SK-N-SH (cell line): ENCODE measurements at regions not wholly inside any gene's neighbourhood (a gene's known extent, or its start where the extent isn't known, plus 50 kb on each side); places are given as distances from the start of the nearest gene placed in this dataset.

Source experiments
- CTCF ChIA-PET: fragments of 300-600, 350-600 bp; formaldehyde crosslinking; extraction: SDS; loops from one replicate; lab custom pipeline; 2021; lab: Yijun Ruan, JAX
- POLR2A ChIA-PET: fragments of 350-600 bp; sonication (Branson Sonifier 250); formaldehyde crosslinking; extraction: SDS; loops from one replicate; lab custom pipeline; 2020; ENCODE audit warnings: antibody characterized with exemption, inconsistent platforms; lab: Yijun Ruan, JAX
- DNase-seq: peaks from one replicate; pipeline ENCODE4 v3.0.0; 2012
- H2AFZ ChIP-seq: fragments of 200-600 bp; sonication (generic); 2 replicates; pipeline ENCODE4 v1.8.1; 2016; ENCODE audit warnings: antibody characterized with exemption, mild to moderate bottlenecking, low read depth
- H3F3A ChIP-seq: fragments of 200-600 bp; sonication (generic); replicated peaks from 2 replicates; pipeline ENCODE3; 2016; ENCODE audit warnings: antibody characterized with exemption, mild to moderate bottlenecking; ENCODE audit not compliant: insufficient read depth
- H3K27ac ChIP-seq, 2 experiments: fragments of 200-500 bp in 1 of 2; fragments of 200-600 bp in 1 of 2; sonication (Bioruptor generic) in 1 of 2; sonication (generic), shearing (Covaris generic) in 1 of 2; 2 replicates each; pipeline versions ENCODE4 v1.5.1 to v1.6.1; 2014 to 2016; ENCODE audit warnings: low read depth in 2 of 2, inconsistent platforms in 1 of 2, low read length in 1 of 2, mild to moderate bottlenecking in 1 of 2, mixed read lengths in 1 of 2
- H3K27me3 ChIP-seq: fragments of 200-600 bp; sonication (generic), shearing (Covaris generic); 2 replicates; pipeline ENCODE4 v1.6.1; 2016; ENCODE audit warnings: mixed run types; ENCODE audit not compliant: insufficient read depth
- H3K36me3 ChIP-seq, 2 experiments: fragments of 200-500 bp in 1 of 2; fragments of 200-600 bp in 1 of 2; sonication (Bioruptor generic) in 1 of 2; sonication (generic) in 1 of 2; replicated peaks in 1 of 2; 2 replicates each; pipeline versions ENCODE3 to v1.5.1; 2014 to 2016; ENCODE audit warnings: low read length in 1 of 2, mild to moderate bottlenecking in 1 of 2; ENCODE audit not compliant: insufficient read depth in 2 of 2, control insufficient read depth in 1 of 2
- H3K4me1 ChIP-seq, 2 experiments: fragments of 200-500 bp in 1 of 2; fragments of 200-600 bp in 1 of 2; sonication (Bioruptor generic) in 1 of 2; sonication (generic), shearing (Covaris generic) in 1 of 2; 2 replicates each; pipeline versions ENCODE4 v1.5.1 to v1.6.1; 2014 to 2016; ENCODE audit warnings: low read depth in 1 of 2, low read length in 1 of 2, mixed run types in 1 of 2; ENCODE audit not compliant: insufficient read depth in 2 of 2, control insufficient read depth in 1 of 2
- H3K4me2 ChIP-seq: fragments of 200-600 bp; sonication (generic), shearing (Covaris generic); 2 replicates; pipeline ENCODE4 v1.6.1; 2017; ENCODE audit warnings: mixed run types
- H3K4me3 ChIP-seq, 2 experiments: fragments of 200-500 bp in 1 of 2; fragments of 200-600 bp in 1 of 2; sonication (Bioruptor generic) in 1 of 2; sonication (generic), shearing (Covaris generic) in 1 of 2; 2 replicates each; pipeline versions ENCODE4 v1.5.1 to v1.8.1; 2014 to 2016; ENCODE audit warnings: low read depth in 2 of 2, inconsistent platforms in 1 of 2, low read length in 1 of 2, mild to moderate bottlenecking in 1 of 2, mixed read lengths in 1 of 2, moderate library complexity in 1 of 2
- H3K79me2 ChIP-seq: fragments of 200-600 bp; sonication (generic); 2 replicates; pipeline ENCODE4 v1.8.1; 2017; ENCODE audit warnings: mild to moderate bottlenecking; ENCODE audit not compliant: insufficient read depth
- H3K9ac ChIP-seq: fragments of 200-600 bp; sonication (generic); 2 replicates; pipeline ENCODE4 v1.6.1; 2017; ENCODE audit warnings: mixed run types
- H3K9me2 ChIP-seq: fragments of 200-600 bp; sonication (generic); 2 replicates; pipeline ENCODE4 v1.6.1; 2017; ENCODE audit warnings: mixed run types
- H3K9me3 ChIP-seq: fragments of 200-600 bp; sonication (generic); 2 replicates; pipeline ENCODE4 v1.6.1; 2017; ENCODE audit warnings: mixed run types, mild to moderate bottlenecking, moderate library complexity
- H4K20me1 ChIP-seq: fragments of 200-600 bp; sonication (generic); 2 replicates; pipeline ENCODE4 v1.6.1; 2017; ENCODE audit warnings: mild to moderate bottlenecking, mixed run types; ENCODE audit not compliant: insufficient read depth
- CHD2 ChIP-seq: fragments of 150-350 bp; IDR thresholded peaks from 2 replicates; pipeline ENCODE4 v1.6.1; 2018; ENCODE audit warnings: low read length; ENCODE audit not compliant: partially characterized antibody
- ELF1 ChIP-seq: IDR thresholded peaks from 2 replicates; pipeline ENCODE4 v1.4.0; 2012
- EP300 ChIP-seq, 2 experiments: IDR thresholded peaks; 2 replicates each; pipeline versions ENCODE4 v1.4.0 to v1.6.1; 2012; ENCODE audit warnings: borderline replicate concordance in 1 of 2, low read depth in 1 of 2, low read length in 1 of 2
- FOXJ3 ChIP-seq: sonication (generic); formaldehyde crosslinking; IDR thresholded peaks from 2 replicates; pipeline ENCODE4 v1.5.1; 2020; ENCODE audit warnings: mild to moderate bottlenecking, missing genetic modification reagents
- FOXM1 ChIP-seq: IDR thresholded peaks from 2 replicates; pipeline ENCODE4 v1.4.0; 2012; ENCODE audit warnings: low read depth, mild to moderate bottlenecking
- GABPA ChIP-seq: IDR thresholded peaks from 2 replicates; pipeline ENCODE4 v1.4.0; 2012; ENCODE audit warnings: low read depth, mild to moderate bottlenecking
- NFIC ChIP-seq: IDR thresholded peaks from 2 replicates; pipeline ENCODE4 v1.4.0; 2012; ENCODE audit warnings: borderline replicate concordance
- SIN3A ChIP-seq: IDR thresholded peaks from 2 replicates; pipeline ENCODE4 v1.6.1; 2012; ENCODE audit warnings: low read depth, mild to moderate bottlenecking, low read length, moderate library complexity, borderline replicate concordance
- SMC3 ChIP-seq: IDR thresholded peaks from 2 replicates; pipeline ENCODE4 v1.6.1; 2012; ENCODE audit warnings: low read depth, low read length, improper control_type of control experiment
- YY1 ChIP-seq: IDR thresholded peaks from 2 replicates; pipeline ENCODE4 v1.4.0; 2012; ENCODE audit warnings: low read depth, mild to moderate bottlenecking
- WGBS: methylation state at CpG from one replicate; pipeline ENCODE4 v1.1.6; 2017; ENCODE audit warnings: low lambda C conversion rate; 5-methylcytosine and 5-hydroxymethylcytosine counted together
- TF ChIP-seq, protein P1 (sequence below): IDR thresholded peaks from 2 replicates; pipeline ENCODE4 v1.4.0; 2012; ENCODE audit warnings: low read depth, borderline replicate concordance
- TF ChIP-seq, protein P2 (sequence below): IDR thresholded peaks from 2 replicates; pipeline ENCODE4 v1.4.0; 2012; ENCODE audit warnings: low read depth, borderline replicate concordance
- TF ChIP-seq, protein P3 (sequence below): IDR thresholded peaks from 2 replicates; pipeline ENCODE4 v1.4.0; 2012; ENCODE audit warnings: low read depth
- TF ChIP-seq, protein P4 (sequence below): IDR thresholded peaks from 2 replicates; pipeline ENCODE4; 2012
- TF ChIP-seq, protein P5 (sequence below): IDR thresholded peaks from 2 replicates; pipeline ENCODE4 v1.6.1; 2012; ENCODE audit warnings: mild to moderate bottlenecking, low read depth, low read length, moderate library complexity

DNA sequence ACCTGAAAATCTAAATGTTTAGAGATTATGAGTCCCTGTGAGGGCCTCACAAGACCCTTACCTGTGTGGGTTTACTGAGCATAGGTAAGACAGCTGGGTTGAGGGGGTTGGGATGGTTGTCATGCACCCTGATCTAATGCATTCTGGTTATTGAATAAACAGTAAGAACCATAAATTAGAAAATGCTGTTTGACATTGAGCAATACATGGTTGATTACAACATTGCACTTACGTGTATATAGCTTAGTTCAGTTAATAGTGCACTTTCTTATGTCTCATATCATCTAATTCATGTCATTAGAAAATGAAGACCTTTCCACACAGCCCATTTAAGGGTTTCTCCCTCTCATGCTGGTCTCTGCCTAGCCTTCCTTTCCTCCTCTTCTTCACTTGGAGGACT, 253.5 kb upstream of the ATP5MC3 start:
- Histone ChIP-seq H3K4me1 (peaks cover 7% of the 10 kb centered on the region in 2 experiments; a peak in 3 of 4 replicates), H3K9me3 (no peaks in the 10 kb centered on the region), H3K27me3 (no peaks in the 10 kb centered on the region), H3K4me3 (no peak overlapping the region), H3K27ac (no peak overlapping the region), H3K4me2 (no peak overlapping the region), H3K9ac (no peak overlapping the region)
- no peak for DNase-seq
- WGBS = 0% methylated on average over 1 of the region's 1 CpG
- CTCF ChIA-PET = interaction anchor here (1.0 to 1.2 kb wide), 3 partner anchors 20 to 164 kb away, joined by 3 to 4 read pairs (median 3); no protein-coding TSS in a partner anchor
- TF ChIP-seq SIN3A (no peak), NFIC (no peak), ELF1 (no peak), YY1 (no peak), GABPA (no peak), SMC3 (no peak), EP300 (IDR thresholded peaks at IDR 0.05; ENCODE audit: borderline replicate concordance in 1 of 2, low read depth in 1 of 2, low read length in 1 of 2) (no peak), FOXM1 (no peak), FOXJ3 (no peak), CHD2 (no peak)
- TF ChIP-seq, protein P1, sequence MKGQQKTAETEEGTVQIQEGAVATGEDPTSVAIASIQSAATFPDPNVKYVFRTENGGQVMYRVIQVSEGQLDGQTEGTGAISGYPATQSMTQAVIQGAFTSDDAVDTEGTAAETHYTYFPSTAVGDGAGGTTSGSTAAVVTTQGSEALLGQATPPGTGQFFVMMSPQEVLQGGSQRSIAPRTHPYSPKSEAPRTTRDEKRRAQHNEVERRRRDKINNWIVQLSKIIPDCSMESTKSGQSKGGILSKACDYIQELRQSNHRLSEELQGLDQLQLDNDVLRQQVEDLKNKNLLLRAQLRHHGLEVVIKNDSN = no peak
- TF ChIP-seq, protein P2, sequence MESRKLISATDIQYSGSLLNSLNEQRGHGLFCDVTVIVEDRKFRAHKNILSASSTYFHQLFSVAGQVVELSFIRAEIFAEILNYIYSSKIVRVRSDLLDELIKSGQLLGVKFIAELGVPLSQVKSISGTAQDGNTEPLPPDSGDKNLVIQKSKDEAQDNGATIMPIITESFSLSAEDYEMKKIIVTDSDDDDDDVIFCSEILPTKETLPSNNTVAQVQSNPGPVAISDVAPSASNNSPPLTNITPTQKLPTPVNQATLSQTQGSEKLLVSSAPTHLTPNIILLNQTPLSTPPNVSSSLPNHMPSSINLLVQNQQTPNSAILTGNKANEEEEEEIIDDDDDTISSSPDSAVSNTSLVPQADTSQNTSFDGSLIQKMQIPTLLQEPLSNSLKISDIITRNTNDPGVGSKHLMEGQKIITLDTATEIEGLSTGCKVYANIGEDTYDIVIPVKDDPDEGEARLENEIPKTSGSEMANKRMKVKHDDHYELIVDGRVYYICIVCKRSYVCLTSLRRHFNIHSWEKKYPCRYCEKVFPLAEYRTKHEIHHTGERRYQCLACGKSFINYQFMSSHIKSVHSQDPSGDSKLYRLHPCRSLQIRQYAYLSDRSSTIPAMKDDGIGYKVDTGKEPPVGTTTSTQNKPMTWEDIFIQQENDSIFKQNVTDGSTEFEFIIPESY = no peak
- TF ChIP-seq, protein P3, sequence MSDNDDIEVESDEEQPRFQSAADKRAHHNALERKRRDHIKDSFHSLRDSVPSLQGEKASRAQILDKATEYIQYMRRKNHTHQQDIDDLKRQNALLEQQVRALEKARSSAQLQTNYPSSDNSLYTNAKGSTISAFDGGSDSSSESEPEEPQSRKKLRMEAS = no peak
- TF ChIP-seq, protein P4, sequence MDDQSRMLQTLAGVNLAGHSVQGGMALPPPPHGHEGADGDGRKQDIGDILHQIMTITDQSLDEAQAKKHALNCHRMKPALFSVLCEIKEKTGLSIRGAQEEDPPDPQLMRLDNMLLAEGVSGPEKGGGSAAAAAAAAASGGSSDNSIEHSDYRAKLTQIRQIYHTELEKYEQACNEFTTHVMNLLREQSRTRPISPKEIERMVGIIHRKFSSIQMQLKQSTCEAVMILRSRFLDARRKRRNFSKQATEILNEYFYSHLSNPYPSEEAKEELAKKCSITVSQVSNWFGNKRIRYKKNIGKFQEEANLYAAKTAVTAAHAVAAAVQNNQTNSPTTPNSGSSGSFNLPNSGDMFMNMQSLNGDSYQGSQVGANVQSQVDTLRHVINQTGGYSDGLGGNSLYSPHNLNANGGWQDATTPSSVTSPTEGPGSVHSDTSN = no peak
- TF ChIP-seq, protein P5, sequence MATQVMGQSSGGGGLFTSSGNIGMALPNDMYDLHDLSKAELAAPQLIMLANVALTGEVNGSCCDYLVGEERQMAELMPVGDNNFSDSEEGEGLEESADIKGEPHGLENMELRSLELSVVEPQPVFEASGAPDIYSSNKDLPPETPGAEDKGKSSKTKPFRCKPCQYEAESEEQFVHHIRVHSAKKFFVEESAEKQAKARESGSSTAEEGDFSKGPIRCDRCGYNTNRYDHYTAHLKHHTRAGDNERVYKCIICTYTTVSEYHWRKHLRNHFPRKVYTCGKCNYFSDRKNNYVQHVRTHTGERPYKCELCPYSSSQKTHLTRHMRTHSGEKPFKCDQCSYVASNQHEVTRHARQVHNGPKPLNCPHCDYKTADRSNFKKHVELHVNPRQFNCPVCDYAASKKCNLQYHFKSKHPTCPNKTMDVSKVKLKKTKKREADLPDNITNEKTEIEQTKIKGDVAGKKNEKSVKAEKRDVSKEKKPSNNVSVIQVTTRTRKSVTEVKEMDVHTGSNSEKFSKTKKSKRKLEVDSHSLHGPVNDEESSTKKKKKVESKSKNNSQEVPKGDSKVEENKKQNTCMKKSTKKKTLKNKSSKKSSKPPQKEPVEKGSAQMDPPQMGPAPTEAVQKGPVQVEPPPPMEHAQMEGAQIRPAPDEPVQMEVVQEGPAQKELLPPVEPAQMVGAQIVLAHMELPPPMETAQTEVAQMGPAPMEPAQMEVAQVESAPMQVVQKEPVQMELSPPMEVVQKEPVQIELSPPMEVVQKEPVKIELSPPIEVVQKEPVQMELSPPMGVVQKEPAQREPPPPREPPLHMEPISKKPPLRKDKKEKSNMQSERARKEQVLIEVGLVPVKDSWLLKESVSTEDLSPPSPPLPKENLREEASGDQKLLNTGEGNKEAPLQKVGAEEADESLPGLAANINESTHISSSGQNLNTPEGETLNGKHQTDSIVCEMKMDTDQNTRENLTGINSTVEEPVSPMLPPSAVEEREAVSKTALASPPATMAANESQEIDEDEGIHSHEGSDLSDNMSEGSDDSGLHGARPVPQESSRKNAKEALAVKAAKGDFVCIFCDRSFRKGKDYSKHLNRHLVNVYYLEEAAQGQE = no peak
- TF ChIP-seq, all 33 proteins: peak for 0
- Histone ChIP-seq H3F3A (no peaks in the 10 kb centered on the region), H2AFZ (no peak overlapping the region), H3K79me2 (no peaks in the 10 kb centered on the region), H4K20me1 (no peaks in the 10 kb centered on the region), H3K9me2 (no peaks in the 10 kb centered on the region), H3K36me3 (no peaks in the 10 kb centered on the region)
- POLR2A ChIA-PET = no interaction called here
